ENCODE measurements at regions not wholly inside any gene's neighbourhood (a gene's known extent, or its start where the extent isn't known, plus 50 kb on each side); places are given as distances from the start of the nearest gene placed in this dataset.

DNA sequence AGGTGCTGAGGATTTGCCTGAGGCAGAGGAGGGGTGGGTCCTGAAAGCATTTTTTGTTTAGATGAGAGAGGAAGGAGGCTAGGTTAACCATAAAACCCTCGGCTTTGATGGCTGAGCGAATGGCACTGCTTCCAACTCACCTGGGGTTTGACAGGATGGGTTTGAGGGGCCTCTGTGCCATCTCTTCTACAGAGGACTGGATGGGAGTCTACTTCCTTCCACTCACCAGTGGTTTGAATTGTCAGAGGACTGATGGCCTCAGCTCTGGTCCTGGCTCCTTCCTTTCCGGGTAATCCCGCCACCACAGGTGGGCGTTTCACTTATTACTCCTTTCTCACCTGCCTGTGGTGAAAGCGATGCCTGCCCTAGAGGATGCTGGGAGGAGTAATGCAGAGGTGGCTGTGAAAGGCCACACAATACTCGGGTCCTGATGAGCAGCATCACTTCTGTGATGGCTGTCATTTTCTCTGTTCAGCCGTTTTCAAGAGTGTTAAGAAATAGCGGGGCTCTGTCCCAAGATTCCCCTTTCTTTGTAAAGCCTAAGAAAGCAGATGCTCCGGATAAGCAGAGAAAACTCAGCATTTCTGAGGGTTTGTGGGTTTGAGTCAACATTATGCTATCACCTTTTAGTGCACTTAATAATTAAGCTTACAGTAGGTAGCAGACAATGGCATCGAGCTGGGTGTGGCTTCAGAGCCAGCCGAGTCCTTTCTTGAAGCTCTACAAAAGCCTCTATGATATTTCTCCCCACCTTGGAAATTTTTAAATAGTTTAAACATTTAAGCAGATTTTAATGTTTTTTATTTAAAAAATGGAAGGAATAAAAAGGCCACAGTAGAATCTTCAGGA is 220.7 kb downstream of the HLX start:
- no peak for DNase-seq (ENCODE audit: low read depth in 2 of 2, low spot score in 1 of 2)

GRCh38 chr1:221100611-221101010 is 221.4 kb downstream of the HLX start:
- DNase-seq (ENCODE audit: low read depth in 2 of 2, low spot score in 1 of 2), result no peak

GRCh38 chr1:221101807-221102605 is 222.8 kb downstream of the HLX start:
- no peak for DNase-seq (ENCODE audit: low read depth in 2 of 2, low spot score in 1 of 2)

- DNase-seq (ENCODE audit: low read depth in 2 of 2, low spot score in 1 of 2), result no peak
These were observed 225.4 kb downstream of the HLX start for GRCh38 chr1:221104596-221104995.

DNA sequence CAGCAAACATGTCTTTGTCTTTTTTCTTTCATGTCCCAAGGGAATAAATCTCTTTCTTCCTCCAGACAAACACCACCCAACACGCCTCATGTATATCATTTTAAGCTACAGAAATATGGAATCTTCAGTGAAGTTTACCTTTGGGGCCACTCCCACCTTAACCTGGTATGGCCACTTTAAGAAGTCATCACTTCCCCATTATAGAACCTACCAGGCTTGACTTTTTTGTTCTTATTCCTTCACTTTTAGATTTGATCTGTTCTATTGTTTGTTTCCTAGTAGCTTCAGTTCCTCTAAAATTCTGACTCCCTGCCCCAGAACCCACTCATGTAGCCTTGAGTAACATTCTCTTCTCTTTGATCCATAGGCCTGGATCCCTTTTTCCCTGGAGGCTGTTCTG is 226.3 kb downstream of the HLX start:
- no peak for DNase-seq (ENCODE audit: low read depth in 2 of 2, low spot score in 1 of 2)

DNA sequence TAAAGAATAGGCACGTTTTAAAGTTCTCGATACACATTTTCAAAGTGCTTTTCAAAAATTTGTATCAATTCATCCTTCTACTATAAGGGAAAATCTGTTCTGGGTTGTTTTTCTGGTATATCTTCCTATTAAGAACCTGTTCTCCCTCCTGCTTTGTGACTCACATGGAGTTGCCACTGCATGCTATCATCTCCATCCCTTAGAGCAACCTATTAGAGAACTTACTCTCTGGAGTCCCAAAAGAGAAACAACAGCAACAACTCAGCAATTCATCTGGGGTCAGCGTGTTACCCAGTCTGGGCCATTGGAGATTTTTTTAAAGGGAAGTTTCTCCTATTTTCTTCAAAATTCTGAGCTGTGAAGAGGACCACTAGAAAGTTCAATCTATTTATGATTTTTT is 227.4 kb downstream of the HLX start:
- DNase-seq (ENCODE audit: low read depth in 2 of 2, low spot score in 1 of 2), result no peak

GRCh38 chr1:221109930-221110329 is 230.7 kb downstream of the HLX start:
- no peak for DNase-seq (ENCODE audit: low read depth in 2 of 2, low spot score in 1 of 2)

DNA sequence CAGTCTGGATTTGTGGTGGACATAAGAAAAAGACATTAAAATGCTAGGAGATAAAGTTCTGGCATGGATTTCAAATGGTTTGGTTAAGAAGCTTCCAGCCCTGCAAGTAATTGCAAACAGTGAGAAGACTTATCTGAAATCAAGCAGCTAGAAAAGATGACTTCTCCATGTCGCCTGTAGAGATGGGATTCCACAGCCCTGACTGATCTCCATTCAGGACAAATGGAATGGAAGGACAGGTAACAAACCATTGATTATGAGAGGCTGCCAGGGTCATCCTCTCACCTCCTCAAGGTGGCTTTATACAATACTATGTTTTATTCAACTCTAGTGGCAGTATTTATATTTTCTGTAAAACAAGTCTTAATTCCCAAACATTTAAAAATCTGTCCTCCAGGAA is 237.9 kb downstream of the HLX start:
- DNase-seq (ENCODE audit: low read depth in 2 of 2, low spot score in 1 of 2), result no peak

- no peak for DNase-seq (ENCODE audit: low read depth in 2 of 2, low spot score in 1 of 2)
These were observed 238.3 kb downstream of the HLX start for GRCh38 chr1:221117548-221117951.

DNA sequence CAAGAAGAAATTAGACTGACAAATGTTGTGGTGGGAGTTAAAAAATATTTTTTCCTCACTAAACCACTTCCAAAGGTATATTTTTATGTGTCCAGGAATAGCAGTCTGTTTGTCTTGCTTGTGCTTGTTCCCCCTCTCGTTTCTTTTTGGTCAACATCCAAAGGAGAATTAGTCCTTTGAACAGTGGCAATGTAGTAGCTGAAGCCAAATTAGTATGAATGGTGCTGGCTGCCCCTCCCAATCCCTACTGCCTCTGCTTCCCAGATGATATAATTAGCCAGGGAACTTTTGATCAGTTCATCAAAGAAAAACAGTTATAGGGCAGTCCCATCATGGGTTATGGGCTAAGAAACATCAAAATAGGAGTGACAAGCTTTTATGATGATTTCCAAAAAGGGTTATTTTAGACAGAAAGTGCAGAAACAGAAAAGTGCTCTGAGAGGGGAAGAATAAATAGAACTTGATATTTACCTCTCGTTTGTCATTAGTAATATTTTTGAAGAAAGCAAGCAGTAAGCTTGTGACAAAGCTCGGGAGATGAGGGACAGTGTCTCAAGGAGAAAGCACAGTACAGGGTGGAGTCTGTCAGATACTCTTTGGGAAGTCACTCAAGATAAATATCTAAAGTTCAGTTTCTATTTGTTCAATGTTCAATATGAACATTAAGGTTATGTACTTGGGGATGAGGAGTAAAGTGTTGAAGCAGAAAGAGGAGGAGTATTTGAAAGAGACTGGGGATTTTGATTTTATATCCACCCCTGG is 239.1 kb downstream of the HLX start:
- no peak for DNase-seq (ENCODE audit: low read depth in 2 of 2, low spot score in 1 of 2)

DNA sequence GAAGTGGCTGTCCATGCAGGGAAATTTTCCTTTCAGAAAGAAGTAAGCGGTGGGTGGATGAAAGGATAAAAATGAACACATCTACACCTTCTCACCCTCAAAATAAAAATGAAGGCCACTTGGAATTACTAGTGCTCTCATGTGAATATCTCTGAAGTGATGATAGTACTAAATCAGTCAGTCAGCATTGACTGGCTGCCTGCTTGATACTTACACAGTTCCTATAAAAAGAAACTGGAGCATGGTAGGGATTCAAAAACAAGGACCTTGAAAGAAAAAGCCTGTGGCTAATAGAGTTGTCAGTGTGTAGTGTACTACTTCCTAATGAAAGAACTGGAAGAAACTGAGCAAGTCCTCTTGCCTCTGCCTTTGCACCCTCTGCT is 239.7 kb downstream of the HLX start:
- no peak for DNase-seq (ENCODE audit: low read depth in 2 of 2, low spot score in 1 of 2)

DNA sequence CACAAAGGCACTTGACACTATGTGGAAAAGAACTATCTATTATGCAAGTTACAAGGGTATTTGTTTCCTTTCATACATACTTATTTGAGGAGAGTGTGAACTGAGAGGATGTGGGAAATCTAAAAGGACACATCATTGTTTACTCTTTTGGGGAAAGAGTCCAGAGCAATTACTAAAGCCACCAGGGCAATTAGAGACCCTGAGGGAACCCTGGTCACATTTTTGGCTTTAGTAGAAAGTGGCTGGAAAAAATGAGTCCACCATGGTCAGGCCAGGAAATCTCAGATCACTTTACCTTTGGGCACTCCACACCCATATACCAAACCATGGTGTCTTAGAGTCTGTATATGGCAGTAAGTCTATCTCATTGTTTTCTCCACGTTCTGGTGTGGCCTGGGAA is 243.3 kb downstream of the HLX start:
- DNase-seq (ENCODE audit: low read depth in 2 of 2, low spot score in 1 of 2), result no peak

- DNase-seq (ENCODE audit: low read depth in 2 of 2, low spot score in 1 of 2), result no peak
These were observed 246.7 kb downstream of the HLX start for GRCh38 chr1:221125976-221126375.

DNA sequence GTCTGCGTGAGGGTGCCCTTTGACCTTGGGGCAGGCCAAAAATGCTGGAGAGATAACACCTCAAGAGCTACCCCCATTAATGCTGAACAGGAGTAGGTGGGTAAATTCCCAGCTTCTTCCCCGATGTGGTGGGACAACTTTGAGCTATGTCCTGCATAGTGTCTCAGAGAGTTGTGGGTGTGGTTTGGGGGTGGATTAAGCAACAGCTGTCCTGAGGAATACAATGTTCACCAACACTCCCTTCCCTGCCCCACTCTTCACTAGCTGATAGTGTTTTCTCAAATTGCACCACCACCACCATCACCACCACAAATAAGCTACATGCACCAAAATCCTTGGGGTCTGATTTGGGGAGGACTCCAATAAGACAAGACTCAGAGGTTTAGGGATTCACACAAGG is 258.4 kb downstream of the HLX start:
- DNase-seq (ENCODE audit: low read depth in 2 of 2, low spot score in 1 of 2), result no peak

DNA sequence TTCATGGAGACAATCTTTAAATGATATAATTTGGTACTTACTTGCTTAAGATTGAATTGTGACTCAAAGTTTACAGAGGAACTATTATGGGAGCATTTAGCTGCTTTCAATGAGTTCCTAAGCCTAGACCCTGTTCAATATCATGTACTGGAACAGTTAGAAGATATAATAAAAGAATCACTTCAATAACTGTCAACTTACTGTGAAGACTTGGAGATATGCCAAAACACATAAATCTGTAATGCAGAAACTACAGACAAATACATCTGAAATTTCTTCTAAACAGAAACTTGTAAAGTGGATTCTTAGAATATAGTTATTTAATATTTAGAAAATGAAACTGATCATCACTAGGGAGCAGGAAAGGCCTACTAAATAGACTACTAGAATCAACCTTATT is 259.3 kb downstream of the HLX start:
- DNase-seq (ENCODE audit: low read depth in 2 of 2, low spot score in 1 of 2), result no peak

DNA sequence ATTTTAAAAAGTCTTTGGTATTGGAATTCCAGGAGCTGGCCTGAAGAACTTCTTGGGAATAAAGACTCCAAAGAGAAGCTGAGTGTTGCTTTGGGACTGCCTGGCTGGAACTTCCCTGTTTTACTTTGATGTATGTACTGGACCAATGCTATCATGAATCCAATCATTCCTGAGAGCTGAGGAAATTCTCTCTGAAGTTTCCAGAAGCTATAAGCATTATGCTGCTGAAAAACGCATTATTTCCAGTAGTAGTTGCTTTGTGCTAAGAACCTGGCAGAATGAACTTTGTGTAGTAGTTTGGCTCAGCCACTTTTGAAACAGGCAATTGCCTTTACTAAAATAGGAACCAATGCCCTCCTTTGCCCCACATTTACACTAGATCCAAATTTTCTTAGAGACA is 260.7 kb downstream of the HLX start:
- DNase-seq (ENCODE audit: low read depth in 2 of 2, low spot score in 1 of 2), result no peak

- DNase-seq (ENCODE audit: low read depth in 2 of 2, low spot score in 1 of 2), result no peak
These were observed 261.9 kb downstream of the HLX start for GRCh38 chr1:221141096-221141495.

DNA sequence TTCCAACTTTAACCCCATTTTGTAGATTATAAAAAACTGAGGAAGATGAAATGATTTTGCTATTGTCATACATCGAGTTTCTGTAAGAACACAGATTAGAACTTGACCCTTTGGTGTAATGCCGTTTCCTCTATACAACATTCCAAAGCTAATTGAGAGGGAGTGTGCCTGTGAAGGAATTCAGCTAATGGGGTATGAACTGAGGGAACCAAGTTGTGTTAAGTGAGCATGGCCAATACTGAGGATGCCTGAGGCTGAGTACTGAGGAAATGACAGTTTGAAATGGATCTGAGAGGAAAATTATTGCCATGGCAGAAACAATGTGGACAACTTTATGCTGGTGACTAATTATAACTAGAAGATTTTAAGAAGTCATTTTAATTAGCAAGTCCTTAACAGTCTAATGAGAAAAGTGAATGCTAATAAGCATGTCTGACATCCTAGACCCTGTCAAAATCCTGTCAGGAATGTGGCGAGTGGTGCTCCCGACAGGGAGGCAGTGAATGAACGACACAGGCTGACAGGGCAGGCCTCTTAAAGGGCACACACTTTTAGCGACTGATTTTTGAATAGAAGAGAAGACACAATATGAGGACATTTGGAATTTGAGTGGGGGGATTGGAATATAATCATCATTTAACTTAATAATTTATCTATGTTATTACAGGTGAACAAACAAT is 262.5 kb downstream of the HLX start:
- no peak for DNase-seq (ENCODE audit: low read depth in 2 of 2, low spot score in 1 of 2)

DNA sequence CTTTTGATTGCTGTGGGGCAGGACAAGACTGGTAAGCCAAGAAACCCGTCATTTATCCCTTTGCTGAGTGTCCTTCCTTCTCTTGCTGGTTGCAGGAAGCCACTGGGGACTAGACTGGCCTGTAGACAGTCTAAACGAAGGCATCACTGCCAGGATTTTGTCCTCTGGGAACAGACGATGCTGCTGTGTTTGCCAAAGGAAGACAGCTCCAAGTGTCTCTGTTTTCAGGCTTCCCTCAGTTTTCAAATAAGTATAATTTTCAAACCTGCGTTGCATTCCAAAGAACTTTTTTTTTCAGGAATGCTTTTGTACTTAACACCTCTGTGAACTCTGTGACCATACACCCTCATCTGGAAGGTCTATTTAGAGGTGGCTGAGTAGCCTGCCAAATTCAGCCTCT is 269.4 kb downstream of the HLX start:
- no peak for DNase-seq (ENCODE audit: low read depth in 2 of 2, low spot score in 1 of 2)

- no peak for DNase-seq (ENCODE audit: low read depth in 2 of 2, low spot score in 1 of 2)
These were observed 269.9 kb downstream of the HLX start for GRCh38 chr1:221149111-221149510.

DNA sequence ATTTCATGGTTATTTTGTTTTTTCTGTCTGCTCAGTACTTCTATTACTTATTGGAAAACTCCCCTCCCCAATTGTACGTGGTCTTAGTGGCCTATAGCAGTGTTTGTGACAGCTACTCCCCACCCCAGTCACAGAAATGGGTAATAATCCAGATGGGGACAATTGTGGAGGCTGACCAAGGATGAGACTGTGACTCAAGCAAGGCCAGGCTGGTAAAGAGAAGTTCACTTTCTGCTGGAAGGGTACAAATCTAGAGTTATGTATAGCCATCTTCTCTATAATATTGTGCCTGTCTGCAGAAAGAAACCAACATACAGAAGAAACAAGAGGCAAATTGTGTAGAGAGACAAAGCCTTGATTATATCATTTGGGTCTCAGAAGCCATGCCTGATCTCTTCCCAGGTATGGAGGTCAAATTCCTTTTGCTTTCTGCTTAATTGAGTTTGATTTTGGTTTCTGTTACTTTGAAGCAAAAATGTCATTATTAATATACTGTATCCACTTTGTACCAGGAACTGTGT is 270.4 kb downstream of the HLX start:
- no peak for DNase-seq (ENCODE audit: low read depth in 2 of 2, low spot score in 1 of 2)
